ENCODE measurements at regions not wholly inside any gene's neighbourhood (a gene's known extent, or its start where the extent isn't known, plus 50 kb on each side); places are given as distances from the start of the nearest gene placed in this dataset.

GRCh38 chr18:38074298-38074876 is 508.8 kb upstream of the CELF4 start:
- TF ChIP-seq, protein P1, sequence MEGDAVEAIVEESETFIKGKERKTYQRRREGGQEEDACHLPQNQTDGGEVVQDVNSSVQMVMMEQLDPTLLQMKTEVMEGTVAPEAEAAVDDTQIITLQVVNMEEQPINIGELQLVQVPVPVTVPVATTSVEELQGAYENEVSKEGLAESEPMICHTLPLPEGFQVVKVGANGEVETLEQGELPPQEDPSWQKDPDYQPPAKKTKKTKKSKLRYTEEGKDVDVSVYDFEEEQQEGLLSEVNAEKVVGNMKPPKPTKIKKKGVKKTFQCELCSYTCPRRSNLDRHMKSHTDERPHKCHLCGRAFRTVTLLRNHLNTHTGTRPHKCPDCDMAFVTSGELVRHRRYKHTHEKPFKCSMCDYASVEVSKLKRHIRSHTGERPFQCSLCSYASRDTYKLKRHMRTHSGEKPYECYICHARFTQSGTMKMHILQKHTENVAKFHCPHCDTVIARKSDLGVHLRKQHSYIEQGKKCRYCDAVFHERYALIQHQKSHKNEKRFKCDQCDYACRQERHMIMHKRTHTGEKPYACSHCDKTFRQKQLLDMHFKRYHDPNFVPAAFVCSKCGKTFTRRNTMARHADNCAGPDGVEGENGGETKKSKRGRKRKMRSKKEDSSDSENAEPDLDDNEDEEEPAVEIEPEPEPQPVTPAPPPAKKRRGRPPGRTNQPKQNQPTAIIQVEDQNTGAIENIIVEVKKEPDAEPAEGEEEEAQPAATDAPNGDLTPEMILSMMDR (IDR thresholded peaks at IDR 0.05): no peak
- no peak for TF ChIP-seq EZH2 (IDR thresholded peaks at IDR 0.05)
